Neural cell (in vitro differentiated cells): ENCODE measurements at regions not wholly inside any gene's neighbourhood (a gene's known extent, or its start where the extent isn't known, plus 50 kb on each side); places are given as distances from the start of the nearest gene placed in this dataset.

ENCODE experiments used
- H2AFZ ChIP-seq: fragments of 200-600, 300-800 bp; sonication (generic), shearing (Covaris generic); 2 replicates; pipeline ENCODE4 v1.6.0; 2014; ENCODE audit warnings: low read depth, mild to moderate bottlenecking, antibody characterized with exemption, low read length, moderate library complexity
- H3F3A ChIP-seq: fragments of 200-600 bp; shearing (Covaris generic); 2 replicates; pipeline ENCODE4 v1.6.1; 2016; ENCODE audit warnings: mild to moderate bottlenecking, moderate library complexity, mixed read lengths, antibody characterized with exemption, low read length; ENCODE audit not compliant: insufficient read depth, poor library complexity, severe bottlenecking
- H3K27ac ChIP-seq: fragments of 200-600, 300-800 bp; sonication (generic), shearing (Covaris generic); 2 replicates; pipeline ENCODE4 v1.5.1; 2014; ENCODE audit warnings: mild to moderate bottlenecking, low read length, moderate library complexity
- H3K27me3 ChIP-seq: fragments of 300-800, 200-600 bp; sonication (generic), shearing (Covaris generic); 2 replicates; pipeline ENCODE4 v1.6.0; 2014; ENCODE audit warnings: mild to moderate bottlenecking, low read depth, low read length, moderate library complexity; ENCODE audit not compliant: insufficient read depth
- H3K36me3 ChIP-seq: fragments of 300-800, 200-600 bp; sonication (generic), shearing (Covaris generic); 2 replicates; pipeline ENCODE4 v1.5.1; 2014; ENCODE audit warnings: mild to moderate bottlenecking, antibody characterized with exemption, low read length, moderate library complexity; ENCODE audit not compliant: insufficient read depth
- H3K4me2 ChIP-seq: fragments of 300-800, 200-600 bp; sonication (generic), shearing (Covaris generic); 2 replicates; pipeline ENCODE4 v1.6.0; 2014; ENCODE audit warnings: mild to moderate bottlenecking, low read length
- H3K4me3 ChIP-seq: fragments of 300-800, 200-600 bp; sonication (generic), shearing (Covaris generic); 2 replicates; pipeline ENCODE4 v1.5.1; 2014; ENCODE audit warnings: mild to moderate bottlenecking, low read length, moderate library complexity
- H3K79me2 ChIP-seq: fragments of 200-600 bp; shearing (Covaris generic); replicated peaks from 2 replicates; pipeline ENCODE4 v1.6.0; 2014; ENCODE audit warnings: mild to moderate bottlenecking, low read length, moderate library complexity; ENCODE audit not compliant: insufficient read depth
- H3K9ac ChIP-seq: fragments of 300-800, 200-600 bp; sonication (generic), shearing (Covaris generic); 2 replicates; pipeline ENCODE4 v1.6.1; 2016; ENCODE audit warnings: mild to moderate bottlenecking, low read length, mixed read lengths
- H3K9me2 ChIP-seq: fragments of 200-600 bp; shearing (Covaris generic); 2 replicates; pipeline ENCODE4 v1.6.1; 2016; ENCODE audit warnings: mild to moderate bottlenecking, low read length, mixed read lengths; ENCODE audit not compliant: insufficient read depth
- H3K9me3 ChIP-seq: fragments of 200-600, 300-800 bp; sonication (generic), shearing (Covaris generic); 2 replicates; pipeline ENCODE4 v1.6.1; 2016; ENCODE audit warnings: mild to moderate bottlenecking, mixed run types, low read length, moderate library complexity, mixed read lengths
- H4K20me1 ChIP-seq: fragments of 200-600 bp; shearing (Covaris generic); 2 replicates; pipeline ENCODE4 v1.6.1; 2016; ENCODE audit warnings: mild to moderate bottlenecking, mixed run types; ENCODE audit not compliant: insufficient read depth
- CTCF ChIP-seq: fragments of 450-650 bp; IDR thresholded peaks from 2 replicates; pipeline ENCODE4 v1.5.1; 2014; ENCODE audit warnings: antibody characterized with exemption, mild to moderate bottlenecking, moderate library complexity; ENCODE audit not compliant: poor library complexity, severe bottlenecking
- EP300 ChIP-seq: fragments of 450-650 bp; conservative IDR thresholded peaks from 2 replicates; pipeline ENCODE4 v1.6.1; 2014; ENCODE audit warnings: antibody characterized with exemption, mild to moderate bottlenecking, moderate library complexity; ENCODE audit not compliant: poor library complexity, severe bottlenecking
- EZH2 ChIP-seq: fragments of 200-600, 300-800 bp; shearing (Covaris generic), sonication (generic); IDR thresholded peaks from 2 replicates; pipeline ENCODE4 v1.6.1; 2014; ENCODE audit warnings: antibody characterized with exemption, low read length, borderline replicate concordance, mild to moderate bottlenecking; ENCODE audit not compliant: insufficient read depth, poor library complexity, severe bottlenecking
- MXI1 ChIP-seq: fragments of 450-650 bp; conservative IDR thresholded peaks from 2 replicates; pipeline ENCODE4 v1.6.1; 2014; ENCODE audit warnings: antibody characterized with exemption, mild to moderate bottlenecking; ENCODE audit not compliant: poor library complexity, severe bottlenecking
- POLR2AphosphoS5 ChIP-seq: IDR thresholded peaks from 2 replicates; pipeline ENCODE4 v1.6.1; 2012
- RAD21 ChIP-seq: fragments of 450-650 bp; conservative IDR thresholded peaks from 2 replicates; pipeline ENCODE4 v1.6.1; 2014; ENCODE audit warnings: antibody characterized with exemption, mild to moderate bottlenecking, moderate library complexity
- SMC3 ChIP-seq: fragments of 450-650 bp; conservative IDR thresholded peaks from 2 replicates; pipeline ENCODE4 v1.6.1; 2014; ENCODE audit warnings: antibody characterized with exemption, mild to moderate bottlenecking, moderate library complexity; ENCODE audit not compliant: poor library complexity
- TAF1 ChIP-seq: IDR thresholded peaks from 2 replicates; pipeline ENCODE4 v1.6.1; 2012; ENCODE audit warnings: low read depth
- TF ChIP-seq, protein P1 (sequence below): IDR thresholded peaks from 2 replicates; pipeline ENCODE4 v1.6.1; 2012; ENCODE audit warnings: borderline replicate concordance

GRCh38 chr21:35581640-35582039 lies 478.7 kb downstream of the SETD4 start:
- H3K9ac ChIP-seq = no peak overlapping the region
- no peak overlapping the region for H3K4me2 ChIP-seq
- H2AFZ ChIP-seq = no peak overlapping the region
- no peaks in the 10 kb centered on the region for H3K79me2 ChIP-seq
- H3K9me2 ChIP-seq = no peaks in the 10 kb centered on the region
- TF ChIP-seq TAF1 (no peak), SMC3 (no peak), MXI1 (no peak), RAD21 (no peak), EZH2 (no peak), CTCF (no peak), POLR2AphosphoS5 (no peak), EP300 (no peak)
- TF ChIP-seq, protein P1, sequence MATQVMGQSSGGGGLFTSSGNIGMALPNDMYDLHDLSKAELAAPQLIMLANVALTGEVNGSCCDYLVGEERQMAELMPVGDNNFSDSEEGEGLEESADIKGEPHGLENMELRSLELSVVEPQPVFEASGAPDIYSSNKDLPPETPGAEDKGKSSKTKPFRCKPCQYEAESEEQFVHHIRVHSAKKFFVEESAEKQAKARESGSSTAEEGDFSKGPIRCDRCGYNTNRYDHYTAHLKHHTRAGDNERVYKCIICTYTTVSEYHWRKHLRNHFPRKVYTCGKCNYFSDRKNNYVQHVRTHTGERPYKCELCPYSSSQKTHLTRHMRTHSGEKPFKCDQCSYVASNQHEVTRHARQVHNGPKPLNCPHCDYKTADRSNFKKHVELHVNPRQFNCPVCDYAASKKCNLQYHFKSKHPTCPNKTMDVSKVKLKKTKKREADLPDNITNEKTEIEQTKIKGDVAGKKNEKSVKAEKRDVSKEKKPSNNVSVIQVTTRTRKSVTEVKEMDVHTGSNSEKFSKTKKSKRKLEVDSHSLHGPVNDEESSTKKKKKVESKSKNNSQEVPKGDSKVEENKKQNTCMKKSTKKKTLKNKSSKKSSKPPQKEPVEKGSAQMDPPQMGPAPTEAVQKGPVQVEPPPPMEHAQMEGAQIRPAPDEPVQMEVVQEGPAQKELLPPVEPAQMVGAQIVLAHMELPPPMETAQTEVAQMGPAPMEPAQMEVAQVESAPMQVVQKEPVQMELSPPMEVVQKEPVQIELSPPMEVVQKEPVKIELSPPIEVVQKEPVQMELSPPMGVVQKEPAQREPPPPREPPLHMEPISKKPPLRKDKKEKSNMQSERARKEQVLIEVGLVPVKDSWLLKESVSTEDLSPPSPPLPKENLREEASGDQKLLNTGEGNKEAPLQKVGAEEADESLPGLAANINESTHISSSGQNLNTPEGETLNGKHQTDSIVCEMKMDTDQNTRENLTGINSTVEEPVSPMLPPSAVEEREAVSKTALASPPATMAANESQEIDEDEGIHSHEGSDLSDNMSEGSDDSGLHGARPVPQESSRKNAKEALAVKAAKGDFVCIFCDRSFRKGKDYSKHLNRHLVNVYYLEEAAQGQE = no peak
- no peaks in the 10 kb centered on the region for H3F3A ChIP-seq
- H3K27ac ChIP-seq = no peak overlapping the region
- H4K20me1 ChIP-seq = no peaks in the 10 kb centered on the region
- H3K27me3 ChIP-seq = no peaks in the 10 kb centered on the region
- H3K9me3 ChIP-seq = no peaks in the 10 kb centered on the region
- no peaks in the 10 kb centered on the region for H3K36me3 ChIP-seq
- no peak overlapping the region for H3K4me3 ChIP-seq

DNA sequence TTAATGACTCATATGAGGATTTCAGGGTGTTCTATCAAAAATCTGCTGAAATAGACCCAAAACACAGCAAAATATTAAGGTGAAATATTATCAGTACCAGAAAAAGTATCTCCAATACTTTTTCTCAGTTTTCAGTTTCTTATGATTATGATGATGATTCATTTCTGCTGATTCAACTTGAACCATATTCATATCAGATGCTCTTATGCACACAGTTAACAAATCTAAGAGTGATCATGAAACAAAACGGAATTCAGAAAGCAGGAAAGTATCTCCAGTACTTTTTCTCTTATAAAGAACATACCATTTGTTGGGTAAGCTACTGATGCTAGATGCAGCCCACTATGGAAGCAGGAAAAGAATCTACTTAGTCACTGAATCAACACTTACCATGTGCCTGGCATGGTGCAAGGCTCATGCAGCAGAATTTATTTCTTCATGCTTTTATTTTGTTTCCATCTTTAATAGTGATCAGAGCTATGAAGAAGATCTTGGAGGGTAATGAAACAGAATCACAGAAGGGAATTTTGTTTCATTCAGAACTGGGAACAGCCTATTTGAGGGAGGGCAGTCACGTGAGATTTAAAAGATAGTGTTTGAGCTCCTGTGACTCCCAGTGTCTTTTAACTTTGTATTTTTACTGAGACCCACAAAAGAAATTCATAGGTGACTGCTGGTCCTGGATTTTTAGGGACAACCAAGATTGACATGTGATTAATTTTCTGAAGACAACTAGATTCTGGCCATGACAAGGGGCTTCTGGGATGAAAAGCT lies 480.6 kb downstream of the SETD4 start:
- Histone ChIP-seq H3K9me2 (no peaks in the 10 kb centered on the region), H3K36me3 (no peaks in the 10 kb centered on the region), H3K9ac (no peak overlapping the region), H3K79me2 (no peaks in the 10 kb centered on the region), H3K27me3 (no peaks in the 10 kb centered on the region), H3F3A (no peaks in the 10 kb centered on the region), H3K9me3 (no peaks in the 10 kb centered on the region), H3K4me3 (no peak overlapping the region), H3K4me2 (no peak overlapping the region), H3K27ac (no peak overlapping the region), H4K20me1 (no peaks in the 10 kb centered on the region), H2AFZ (no peak overlapping the region)
- no peak for TF ChIP-seq EP300
- no peak for TF ChIP-seq SMC3
- TF ChIP-seq EZH2 = no peak
- TF ChIP-seq CTCF = no peak
- TF ChIP-seq, protein P1 = no peak
- no peak for TF ChIP-seq TAF1
- TF ChIP-seq MXI1 = no peak
- no peak for TF ChIP-seq POLR2AphosphoS5
- TF ChIP-seq RAD21 = no peak
